ENCODE measurements at regions not wholly inside any gene's neighbourhood (a gene's known extent, or its start where the extent isn't known, plus 50 kb on each side); places are given as distances from the start of the nearest gene placed in this dataset.

DNA sequence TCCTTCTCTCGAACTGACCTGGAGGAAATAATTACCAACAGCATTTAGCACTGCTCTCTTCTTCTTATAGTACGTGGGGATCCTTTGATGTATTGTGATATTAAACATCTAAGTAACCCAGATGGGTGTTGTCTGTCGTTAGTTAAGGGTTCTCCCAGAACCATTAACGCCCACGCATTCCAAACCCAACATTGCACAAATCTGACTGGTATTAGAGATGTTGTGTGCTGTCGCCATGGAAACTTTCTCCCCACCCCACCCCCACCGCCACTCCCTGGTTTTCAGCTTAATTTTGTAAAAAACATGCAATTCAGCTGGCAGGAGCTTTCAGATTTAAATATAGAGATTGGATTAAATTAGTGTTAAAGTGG lies 1495.2 kb downstream of the TBC1D22A start:
- DNase-seq (ENCODE audit: low spot score): peak; percentile 15

DNA sequence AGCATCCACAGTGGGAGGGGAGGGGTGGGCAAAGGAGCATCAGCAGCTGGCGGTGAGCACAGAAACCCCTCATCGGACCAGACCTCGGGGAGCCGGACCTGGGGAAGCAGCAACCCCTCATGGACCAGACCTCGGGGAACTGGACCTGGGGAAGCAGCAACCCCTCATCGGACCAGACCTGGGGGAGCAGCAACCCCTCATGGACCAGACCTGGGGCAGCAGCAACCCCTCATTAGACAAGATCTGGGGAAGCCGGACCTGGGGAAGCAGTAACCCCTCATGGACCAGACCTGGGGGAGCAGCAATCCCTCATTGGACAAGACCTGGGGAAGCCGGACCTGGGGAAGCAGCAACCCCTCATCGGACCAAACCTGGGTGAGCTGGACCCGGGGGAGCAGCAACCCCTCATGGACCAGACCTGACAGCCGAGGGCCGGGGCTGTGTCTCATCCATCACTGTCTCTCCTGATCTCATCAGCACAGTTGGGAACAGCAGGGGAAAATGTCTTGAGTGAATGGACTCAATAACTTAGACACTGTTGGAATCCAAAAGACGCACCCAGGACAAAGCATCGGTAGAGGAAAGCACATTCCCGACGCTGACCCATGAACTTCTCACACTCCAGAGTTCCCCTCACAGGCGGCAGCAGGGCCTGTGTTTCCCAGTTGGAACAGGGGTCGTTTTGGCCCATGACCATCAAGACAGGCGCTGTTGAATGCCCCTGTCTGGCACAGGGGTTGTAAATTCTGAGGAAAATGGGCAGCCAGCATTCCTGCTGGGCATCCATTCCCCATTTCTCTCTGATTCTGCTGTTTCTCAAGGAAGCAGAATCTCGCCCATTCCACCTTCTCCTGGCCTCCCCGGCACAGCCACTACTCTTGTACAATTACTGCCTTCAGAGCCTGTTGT lies 1494.6 kb downstream of the TBC1D22A start:
- no peak for DNase-seq (ENCODE audit: low spot score)

DNA sequence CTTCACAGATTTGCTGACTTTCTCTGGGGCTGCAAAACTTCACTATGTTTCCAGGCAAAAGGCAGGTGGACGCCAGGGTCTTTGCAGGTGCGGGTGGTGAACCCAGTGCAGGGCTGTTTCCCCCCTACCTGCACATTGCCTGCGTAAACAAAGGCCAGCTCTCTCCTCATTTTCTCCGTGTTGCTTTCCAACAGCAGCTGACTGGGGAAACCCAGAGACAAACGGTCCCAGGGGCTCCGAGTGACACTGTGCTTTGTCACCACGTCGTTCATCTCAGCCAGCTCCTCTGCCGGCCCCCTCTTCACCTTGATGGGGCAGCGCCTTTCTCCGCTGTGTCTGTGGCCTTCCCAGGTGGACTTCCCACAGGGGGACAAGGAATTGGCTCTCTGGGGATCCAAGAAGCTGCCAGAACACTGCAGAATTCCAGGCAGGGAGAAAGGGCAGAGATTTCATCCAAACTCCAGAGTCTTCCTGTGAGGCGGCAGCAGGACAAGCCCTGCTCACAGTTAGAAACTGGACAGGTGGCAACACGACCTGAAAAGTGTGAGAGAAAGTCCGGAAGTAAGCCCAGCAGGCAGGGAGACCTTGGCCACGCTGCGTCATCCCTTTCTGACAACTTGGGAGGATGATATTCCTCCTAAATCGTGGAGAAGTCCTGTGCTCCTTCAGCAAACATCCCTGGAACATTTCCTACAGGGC lies 1493.7 kb downstream of the TBC1D22A start:
- DNase-seq (ENCODE audit: low spot score): no peak

DNA sequence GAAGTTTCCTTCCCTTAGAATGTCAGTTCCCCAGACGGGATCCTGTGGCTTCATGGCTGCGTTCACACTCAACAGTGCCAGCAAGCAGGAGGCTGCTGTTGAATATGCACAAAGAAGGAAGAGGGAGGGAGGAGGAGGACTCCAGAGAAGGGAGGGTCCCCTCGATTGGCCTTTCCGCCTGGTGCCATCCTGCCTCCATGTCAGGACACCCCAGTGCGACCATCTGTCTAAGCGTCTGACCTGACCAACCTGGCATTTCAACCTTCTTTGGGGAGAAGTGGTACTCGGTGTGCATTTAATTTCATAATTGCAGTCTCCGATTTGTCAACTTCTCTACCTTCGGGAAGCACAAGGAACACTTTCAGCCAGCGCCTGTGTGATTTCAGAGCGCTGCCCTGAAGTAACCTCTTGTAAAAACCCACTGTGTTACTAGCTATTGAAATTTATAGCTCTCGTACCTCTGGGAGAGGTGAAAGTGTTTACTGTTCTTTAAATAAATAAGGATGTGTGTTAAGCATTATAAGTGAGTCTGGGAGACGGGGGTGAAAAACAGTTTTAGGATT lies 1491.9 kb downstream of the TBC1D22A start:
- peak; percentile 13 for DNase-seq (ENCODE audit: low spot score)

DNA sequence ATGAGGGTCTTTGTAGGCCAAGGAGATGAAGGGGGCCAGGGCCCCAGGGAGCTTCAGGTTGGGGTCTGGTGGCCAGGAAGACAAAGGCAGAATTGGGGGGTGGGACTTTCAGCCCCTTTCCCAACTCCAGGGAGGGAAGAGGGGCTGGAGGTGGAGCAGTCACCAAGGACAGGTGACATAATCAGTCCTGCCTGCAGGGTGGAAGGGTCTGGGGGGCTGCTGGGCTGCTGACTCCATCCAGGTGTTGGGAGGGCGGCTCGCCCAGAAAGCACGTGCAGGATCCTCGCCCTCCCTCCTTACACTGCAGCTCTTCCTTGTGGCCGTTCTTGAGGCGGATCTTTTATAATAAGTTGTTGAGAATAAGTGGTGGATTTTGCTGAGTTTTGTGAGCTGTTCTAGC lies 1491.1 kb downstream of the TBC1D22A start:
- DNase-seq (ENCODE audit: low spot score): no peak

DNA sequence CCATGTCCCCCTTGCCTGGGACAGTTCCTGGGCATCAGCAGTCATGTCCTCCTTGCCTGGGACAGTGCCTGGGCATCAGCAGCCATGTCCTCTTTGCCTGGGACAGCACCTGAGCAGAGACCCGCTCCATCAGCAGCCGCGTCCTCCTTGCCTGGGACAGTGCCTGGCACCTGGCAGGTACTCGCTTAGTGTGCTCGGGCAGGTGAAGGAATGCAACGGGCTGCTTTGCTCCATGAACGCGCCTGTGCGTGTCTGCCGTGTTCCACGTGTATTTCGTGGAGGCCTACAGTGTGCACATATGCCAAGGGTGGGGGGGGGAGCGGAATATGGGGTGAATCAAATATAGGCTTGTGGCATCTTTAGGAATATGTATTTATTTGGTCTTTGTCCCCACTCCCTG lies 1490.7 kb downstream of the TBC1D22A start:
- DNase-seq (ENCODE audit: low spot score): no peak

DNA sequence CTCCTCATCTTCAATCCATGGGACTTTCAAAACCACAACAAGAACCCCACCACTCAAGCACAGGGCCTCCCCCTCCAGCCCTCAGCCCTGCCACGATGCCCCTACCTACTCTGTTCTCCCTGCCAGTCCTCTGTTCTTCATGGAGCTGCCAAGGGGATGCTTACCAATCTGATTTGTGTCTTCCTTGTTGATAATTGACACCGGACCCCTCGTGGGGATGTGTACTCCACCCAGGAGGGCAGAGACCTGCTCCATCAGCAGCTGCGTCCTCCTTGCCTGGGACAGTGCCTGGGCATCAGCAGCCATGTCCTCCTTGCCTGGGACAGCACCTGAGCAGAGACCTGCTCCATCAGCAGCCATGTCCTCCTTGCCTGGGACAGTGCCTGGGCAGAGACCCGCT lies 1489.2 kb downstream of the TBC1D22A start:
- no peak for DNase-seq (ENCODE audit: low spot score)

DNA sequence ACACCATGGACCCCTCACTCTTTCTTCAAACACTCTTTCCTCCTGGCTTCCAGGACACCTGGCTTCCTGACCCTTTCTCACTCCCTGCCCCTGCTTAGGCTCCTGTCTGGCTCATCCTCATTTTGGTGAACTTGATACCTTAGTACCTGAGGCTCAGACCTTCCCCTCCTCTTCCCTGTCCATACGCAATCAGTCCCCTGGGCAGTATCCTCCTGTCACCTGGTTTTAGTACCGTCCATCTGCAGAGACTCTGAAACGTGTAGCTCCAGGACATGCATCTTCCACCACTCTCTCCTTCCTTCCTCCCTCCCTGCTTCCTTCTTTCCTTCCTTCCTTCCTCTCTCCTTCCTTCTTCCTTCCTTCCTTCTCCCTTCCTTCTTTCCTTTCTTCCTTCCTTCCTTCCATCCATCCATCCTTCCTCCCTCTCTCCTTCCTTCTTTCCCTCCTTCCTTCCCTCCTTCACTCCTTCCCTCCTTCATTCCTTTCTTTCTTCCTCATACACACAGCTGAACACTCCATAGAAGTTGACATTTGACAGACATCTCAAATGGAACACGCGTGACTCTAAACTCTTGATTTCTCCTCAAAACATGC lies 1488.6 kb downstream of the TBC1D22A start:
- no peak for DNase-seq (ENCODE audit: low spot score)

DNA sequence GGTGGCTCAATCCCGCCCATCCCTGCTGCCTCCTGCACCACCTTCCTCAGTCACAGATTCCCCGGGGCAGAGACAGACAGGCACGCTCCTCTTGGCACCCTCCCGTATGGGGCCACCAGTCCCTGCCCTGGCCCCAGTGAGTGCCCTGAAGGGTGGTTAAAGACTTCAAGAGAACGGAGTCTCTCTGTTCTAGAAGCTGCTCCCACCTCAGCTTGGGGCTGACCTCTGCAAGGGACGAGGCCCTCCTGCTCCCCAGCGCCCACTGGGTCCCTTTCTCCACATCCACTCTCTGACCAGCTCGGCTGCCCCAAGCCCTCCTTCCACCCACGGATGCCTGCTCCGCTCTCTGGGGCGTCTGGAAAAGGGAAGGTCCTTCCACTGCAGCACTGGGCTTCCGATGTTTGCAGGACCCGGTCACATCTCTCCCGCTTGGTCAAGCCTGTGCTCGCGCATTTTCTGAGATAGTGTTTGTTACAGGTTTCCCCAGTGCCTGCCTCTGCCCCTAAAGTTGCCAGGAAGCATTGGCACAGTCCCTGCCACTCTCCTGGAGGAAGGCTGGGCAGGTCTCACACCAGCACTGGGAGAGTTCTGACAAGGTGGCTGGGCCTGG lies 1487.9 kb downstream of the TBC1D22A start:
- no peak for DNase-seq (ENCODE audit: low spot score)

DNA sequence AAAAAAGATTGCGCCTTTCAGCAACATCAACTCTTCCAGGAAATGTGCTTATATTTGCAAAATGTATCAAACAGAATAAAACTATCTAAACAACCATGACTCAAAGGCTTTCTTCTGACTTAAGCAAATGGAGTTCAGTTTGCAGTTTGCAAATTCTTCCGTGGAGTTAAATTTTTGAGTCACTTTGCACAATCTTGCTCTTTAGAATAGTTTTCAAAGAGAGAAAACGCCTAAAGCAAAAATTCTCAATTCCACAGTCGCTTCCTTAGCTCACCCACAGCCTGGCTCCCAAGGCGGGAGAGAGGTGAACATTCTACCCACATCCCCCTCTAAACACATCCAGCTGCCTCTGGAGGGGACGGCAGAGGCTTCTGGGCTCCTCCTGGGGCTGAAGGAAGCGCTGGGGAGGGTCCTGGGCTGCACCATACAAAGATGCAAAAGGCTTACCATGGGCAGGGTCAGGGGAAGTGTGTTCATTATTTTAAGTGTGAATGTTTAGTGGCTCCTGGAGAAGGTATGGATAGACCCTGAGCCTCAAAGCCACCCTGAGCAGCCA lies 1487.3 kb downstream of the TBC1D22A start:
- no peak for DNase-seq (ENCODE audit: low spot score)

DNA sequence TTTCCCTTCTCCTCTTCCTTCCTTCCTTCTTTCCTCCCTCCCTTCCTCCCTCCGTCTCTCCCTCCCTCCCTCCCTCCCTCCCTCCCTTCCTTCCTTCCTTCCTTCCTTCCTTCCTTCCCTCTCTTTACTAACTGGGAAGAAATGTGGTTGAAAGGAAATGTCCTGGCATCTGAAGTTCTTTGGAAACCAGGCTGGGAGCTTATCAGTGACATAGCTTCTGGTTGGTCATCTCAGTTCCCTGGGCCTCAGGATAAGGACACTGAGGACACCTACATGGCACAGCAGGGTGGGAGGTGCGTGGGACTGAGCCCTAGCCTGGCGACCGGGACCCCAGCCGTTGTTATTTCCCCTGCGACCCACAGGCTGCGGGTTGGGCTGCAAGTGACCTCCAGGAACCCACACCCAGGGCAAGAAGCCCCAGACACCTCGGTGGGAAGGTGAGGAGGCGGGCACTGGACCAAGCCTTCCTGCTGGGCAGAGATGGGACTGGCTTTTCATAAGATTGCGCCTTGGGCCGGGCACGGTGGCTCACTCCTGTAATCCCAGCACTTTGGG lies 1486.5 kb downstream of the TBC1D22A start:
- DNase-seq (ENCODE audit: low spot score): no peak

DNA sequence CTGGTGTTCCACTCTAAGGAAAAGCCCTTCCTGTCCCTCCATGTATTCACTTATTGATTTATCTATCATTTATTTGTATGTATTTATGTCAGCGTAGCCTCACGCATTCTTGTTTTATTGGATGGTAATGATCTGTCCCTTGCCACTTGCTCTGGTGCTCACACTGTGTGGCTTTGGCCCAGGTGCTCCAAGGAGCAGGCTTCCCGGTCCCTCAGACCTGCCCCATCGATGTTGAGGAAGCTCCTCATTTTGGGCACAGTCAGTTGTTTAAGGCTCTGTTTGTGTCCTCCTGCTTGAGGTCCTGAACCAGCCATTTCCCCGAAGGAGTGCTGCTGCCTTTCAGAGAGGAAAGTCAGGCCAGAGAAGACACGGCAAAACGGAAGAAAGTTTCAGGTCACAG lies 1485.4 kb downstream of the TBC1D22A start:
- no peak for DNase-seq (ENCODE audit: low spot score)

DNA sequence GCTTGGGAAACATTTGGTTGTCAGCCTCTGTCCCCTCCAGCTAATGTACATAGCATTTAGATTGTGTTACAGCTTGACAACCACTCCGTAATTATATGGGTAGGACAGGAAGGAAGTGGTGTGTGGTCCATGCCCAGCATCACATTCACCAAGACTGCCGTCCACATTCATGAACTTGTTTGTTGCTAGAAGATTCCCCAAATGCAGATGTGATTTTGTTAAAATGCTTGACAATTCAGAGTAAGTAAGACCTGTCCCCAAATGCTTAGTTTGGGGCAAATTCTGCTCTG lies 1482.7 kb downstream of the TBC1D22A start:
- no peak for DNase-seq (ENCODE audit: low spot score)

DNA sequence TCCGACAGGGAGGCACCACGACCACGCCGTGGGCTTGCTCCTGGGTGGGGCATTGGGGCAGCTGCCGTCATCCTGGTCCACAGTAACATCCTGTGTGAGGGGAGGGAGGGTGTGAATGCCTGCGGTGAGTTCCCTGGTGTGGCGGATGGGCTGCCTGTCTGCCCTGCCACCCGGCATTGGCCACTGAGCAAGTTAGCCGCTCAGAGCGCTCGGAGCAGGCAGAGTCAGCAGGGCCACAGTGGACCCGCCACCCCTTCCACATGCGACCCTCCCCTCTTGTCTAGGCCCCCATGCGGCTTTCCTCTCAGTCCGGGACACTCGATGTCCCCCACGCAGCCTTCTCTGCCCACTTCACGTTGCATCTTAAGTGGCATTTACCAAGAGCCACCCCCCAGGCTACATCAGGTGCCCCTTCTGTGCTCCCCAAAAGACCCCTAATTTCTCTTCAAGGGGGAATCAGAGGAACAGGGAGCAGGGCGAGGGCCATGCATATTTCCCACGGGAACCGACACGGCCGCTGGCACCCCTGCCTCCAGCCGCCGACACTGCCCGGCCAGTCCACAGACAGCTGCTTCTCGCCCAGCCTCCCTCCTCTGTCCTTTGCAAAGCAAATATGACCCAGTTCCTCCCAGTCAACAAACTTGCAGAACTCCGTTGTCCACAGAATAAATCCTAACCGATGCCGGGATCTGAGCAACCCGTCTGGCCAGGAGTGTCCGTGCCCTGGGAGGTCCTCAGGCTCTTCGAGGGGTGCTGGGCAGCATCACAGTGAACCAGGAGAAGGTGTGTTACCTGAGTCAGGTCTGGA lies 1482.1 kb downstream of the TBC1D22A start:
- DNase-seq (ENCODE audit: low spot score): no peak

DNA sequence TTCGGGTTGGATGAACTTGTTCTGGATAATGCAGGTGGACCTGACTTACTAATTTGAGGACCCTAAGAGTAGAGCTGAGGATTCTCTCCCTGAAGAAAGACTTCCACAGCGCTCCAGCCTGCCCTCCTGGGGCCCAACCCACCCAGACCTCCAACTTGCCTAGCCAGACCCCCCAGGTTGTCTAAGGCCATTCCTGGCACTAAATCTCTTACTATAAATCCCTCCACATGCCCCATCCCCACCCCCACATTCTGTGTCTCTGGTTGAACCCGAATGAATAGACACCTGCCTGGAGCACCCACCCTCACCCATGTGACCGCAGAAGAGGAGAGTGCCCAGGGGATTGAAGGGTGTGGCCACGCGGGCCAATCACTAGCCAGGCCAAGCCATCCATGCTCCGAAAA lies 1480.0 kb downstream of the TBC1D22A start:
- DNase-seq (ENCODE audit: low spot score): no peak

DNA sequence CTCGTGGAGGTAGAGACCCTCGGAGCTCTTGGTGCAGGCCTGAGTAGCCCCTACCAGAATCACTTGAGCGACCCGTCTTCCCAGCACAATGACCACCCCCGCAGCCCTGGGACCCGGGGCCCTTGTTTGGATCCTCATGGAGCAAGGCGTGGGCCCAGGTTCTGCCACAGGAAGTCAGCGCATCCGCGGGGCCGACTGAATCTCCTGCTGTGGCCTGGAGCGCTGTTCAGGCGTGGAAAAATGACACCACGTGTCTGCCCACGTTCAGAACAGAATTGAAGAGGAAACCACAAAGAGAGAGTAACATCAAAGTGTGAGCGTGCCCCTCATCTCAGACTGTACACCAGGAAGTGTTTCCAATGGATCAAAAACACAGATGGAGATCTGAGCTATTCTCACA lies 1479.2 kb downstream of the TBC1D22A start:
- DNase-seq (ENCODE audit: low spot score): no peak

DNA sequence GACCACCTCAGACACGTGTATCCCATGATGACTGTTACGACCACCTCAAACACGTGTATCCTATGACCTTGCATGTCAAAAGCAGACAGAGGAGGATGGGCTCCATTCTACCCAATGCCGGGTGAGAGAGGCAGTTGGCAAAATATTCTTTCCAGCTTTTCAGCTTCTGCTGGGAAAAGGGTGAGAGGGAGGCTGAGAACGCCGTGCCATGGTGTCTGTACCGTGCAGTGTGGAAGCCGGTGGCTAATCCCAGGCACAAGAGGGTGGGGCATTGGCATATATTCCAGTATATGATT lies 1478.4 kb downstream of the TBC1D22A start:
- no peak for DNase-seq (ENCODE audit: low spot score)

DNA sequence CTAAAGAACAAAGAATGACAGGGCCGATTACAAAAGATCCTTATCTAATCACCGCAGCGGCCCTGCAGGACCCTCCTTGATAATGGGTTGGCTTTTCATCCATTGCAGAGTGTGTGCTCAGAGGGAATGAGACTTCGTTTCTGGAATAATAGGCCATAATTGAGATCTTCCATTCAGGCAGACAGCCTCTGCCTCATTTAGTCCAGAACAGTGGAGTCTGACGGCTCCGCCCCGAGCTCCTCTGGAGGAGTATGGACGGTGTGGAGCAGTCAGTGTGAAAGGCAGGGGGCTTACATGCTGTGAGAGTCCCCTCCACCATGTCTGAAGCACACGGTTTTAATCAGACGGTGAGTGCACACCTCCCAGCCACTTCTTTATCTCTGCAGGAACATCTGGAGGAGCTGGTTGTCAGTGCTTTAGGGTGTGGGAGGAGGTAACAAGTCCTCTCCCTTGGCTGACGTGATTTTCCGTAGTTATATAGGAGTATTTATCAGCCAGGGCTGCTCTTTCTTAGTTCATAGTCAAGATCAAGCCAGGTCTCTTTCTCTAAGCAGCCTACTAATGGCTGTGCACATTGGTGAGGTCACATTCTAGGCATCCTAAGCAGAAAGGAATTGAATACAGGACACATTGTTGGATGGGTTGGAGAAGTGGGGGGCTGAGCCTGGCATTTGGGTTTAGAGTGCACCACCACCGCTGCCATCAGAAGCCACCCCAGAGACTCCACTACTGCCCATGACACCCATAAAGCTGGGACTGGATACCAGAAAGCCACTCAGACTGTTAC lies 1477.9 kb downstream of the TBC1D22A start:
- DNase-seq (ENCODE audit: low spot score): no peak

DNA sequence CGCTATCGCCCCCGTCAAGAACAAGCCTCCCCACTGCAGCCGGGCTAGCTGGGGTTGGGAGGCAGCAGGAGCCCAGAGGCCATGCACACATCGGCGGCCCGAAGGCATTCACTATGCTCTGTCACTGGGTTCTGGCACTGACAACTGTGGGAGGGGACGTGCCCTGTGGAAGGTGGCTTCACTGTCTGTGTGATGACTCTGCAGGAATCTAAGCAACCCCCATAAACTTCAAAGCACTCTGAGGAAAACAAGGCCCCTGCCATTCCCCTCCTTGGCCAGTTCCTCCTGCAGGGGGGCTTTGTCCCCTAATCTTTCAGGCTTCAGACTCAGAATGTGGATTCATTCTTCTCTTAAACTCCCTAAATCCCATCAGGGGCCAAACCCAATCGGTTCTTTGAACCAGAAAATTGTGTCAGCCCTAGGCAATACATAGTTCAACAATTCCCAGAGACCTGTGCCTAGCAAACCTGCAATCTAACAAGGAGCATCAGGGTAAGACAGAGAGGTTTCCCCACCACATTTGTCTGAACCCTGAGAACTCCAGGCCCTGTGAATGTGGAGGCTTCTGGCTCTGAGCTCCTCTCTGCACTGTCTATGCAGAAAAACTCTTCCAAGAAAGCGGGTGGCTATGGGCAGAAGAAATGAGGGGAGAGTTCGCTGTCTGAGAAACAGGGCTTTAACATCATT lies 1477.2 kb downstream of the TBC1D22A start:
- no peak for DNase-seq (ENCODE audit: low spot score)

DNA sequence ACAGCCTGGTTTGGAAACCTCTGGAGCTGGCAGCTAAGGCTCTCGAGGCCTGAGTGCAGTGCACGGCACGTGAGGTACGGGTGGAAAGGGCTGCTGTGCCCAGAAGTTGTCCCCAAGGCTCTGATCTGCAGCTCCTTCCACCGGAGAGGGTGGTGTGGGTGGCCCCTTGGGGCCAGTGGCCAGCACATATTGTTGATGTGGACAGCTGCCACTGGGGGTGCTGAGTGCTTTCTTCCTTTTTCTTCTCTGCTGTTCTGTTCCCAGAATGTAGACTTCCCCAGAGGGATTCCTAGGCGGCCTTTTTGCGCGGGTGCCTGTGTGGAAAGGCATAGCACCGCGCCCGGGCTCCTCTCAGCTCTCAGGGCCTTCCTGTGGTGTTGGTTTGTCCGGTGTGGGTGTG lies 1476.5 kb downstream of the TBC1D22A start:
- no peak for DNase-seq (ENCODE audit: low spot score)

Data from umbilical cord (tissue), 1 donor.